WERI-Rb-1 (cell line): ENCODE measurements at regions not wholly inside any gene's neighbourhood (a gene's known extent, or its start where the extent isn't known, plus 50 kb on each side); places are given as distances from the start of the nearest gene placed in this dataset.
"Not testable (repeated sequence)": the region's sequence is repeated elsewhere in the genome, so short reads cannot be mapped to it uniquely, and the experiment has no call there.

Experiments
- DNase-seq: peaks from one replicate; pipeline ENCODE4 v3.0.0-alpha.2; 2020
- H3K27ac ChIP-seq: fragments of 250-450 bp; sonication (Bioruptor Pico); 2 replicates; pipeline ENCODE4 v1.5.1; 2020; ENCODE audit warnings: mild to moderate bottlenecking, moderate library complexity
- H3K27me3 ChIP-seq: fragments of 250-450 bp; sonication (Bioruptor Pico); 2 replicates; pipeline ENCODE4 v1.5.1; 2021; ENCODE audit warnings: mild to moderate bottlenecking, low read depth, moderate library complexity; ENCODE audit not compliant: insufficient read depth, severe bottlenecking
- H3K36me3 ChIP-seq: fragments of 250-450 bp; sonication (Bioruptor Pico); 2 replicates; pipeline ENCODE4 v1.5.1; 2020; ENCODE audit warnings: mild to moderate bottlenecking, moderate library complexity
- H3K4me3 ChIP-seq: 2 replicates; pipeline ENCODE4 v1.5.1; 2011; ENCODE audit warnings: low read depth, mild to moderate bottlenecking, control low read depth, low read length
- H3K9me3 ChIP-seq: fragments of 250-450 bp; sonication (Bioruptor Pico); 2 replicates; pipeline ENCODE4 v1.5.1; 2021; ENCODE audit warnings: mild to moderate bottlenecking, moderate library complexity; ENCODE audit not compliant: severe bottlenecking
- CTCF ChIP-seq: IDR thresholded peaks from 2 replicates; pipeline ENCODE4 v1.5.1; 2011; ENCODE audit warnings: low read depth, mild to moderate bottlenecking, control low read depth, inconsistent platforms, low read length

- Histone ChIP-seq H3K4me3 (no peak overlapping the region), H3K36me3 (no peaks in the 10 kb centered on the region), H3K9me3 (no peaks in the 10 kb centered on the region), H3K27me3 (no peaks in the 10 kb centered on the region), H3K27ac (no peak overlapping the region)
- DNase-seq, result no peak
- no peak for TF ChIP-seq CTCF
These were observed 230.1 kb upstream of the DDI1 start for GRCh38 chr11:103806130-103806895.

- no peak for TF ChIP-seq CTCF
- Histone ChIP-seq H3K36me3 (no peaks in the 10 kb centered on the region), H3K4me3 (no peak overlapping the region), H3K27me3 (no peaks in the 10 kb centered on the region), H3K9me3 (no peaks in the 10 kb centered on the region), H3K27ac (no peak overlapping the region)
- no peak for DNase-seq
These were observed 228.6 kb upstream of the DDI1 start for GRCh38 chr11:103807806-103808205.

- H3K9me3 ChIP-seq, result no peaks in the 10 kb centered on the region
- DNase-seq, result no peak
- no peak overlapping the region for H3K27ac ChIP-seq
- no peaks in the 10 kb centered on the region for H3K27me3 ChIP-seq
- TF ChIP-seq CTCF, result no peak
- H3K36me3 ChIP-seq, result no peaks in the 10 kb centered on the region
- H3K4me3 ChIP-seq, result no peak overlapping the region
These were observed 228.2 kb upstream of the DDI1 start for GRCh38 chr11:103808252-103808651.

- H3K4me3 ChIP-seq, result no peak overlapping the region
- no peak for DNase-seq
- no peak overlapping the region for H3K27ac ChIP-seq
- no peaks in the 10 kb centered on the region for H3K9me3 ChIP-seq
- no peak for TF ChIP-seq CTCF
- no peaks in the 10 kb centered on the region for H3K27me3 ChIP-seq
- no peaks in the 10 kb centered on the region for H3K36me3 ChIP-seq
These were observed 224.5 kb upstream of the DDI1 start for GRCh38 chr11:103811870-103812455.

GRCh38 chr11:103812680-103813079 lies 223.8 kb upstream of the DDI1 start:
- H3K27ac ChIP-seq, result no peak overlapping the region
- H3K27me3 ChIP-seq, result no peaks in the 10 kb centered on the region
- TF ChIP-seq CTCF, result no peak
- no peak overlapping the region for H3K4me3 ChIP-seq
- H3K36me3 ChIP-seq, result no peaks in the 10 kb centered on the region
- H3K9me3 ChIP-seq, result no peaks in the 10 kb centered on the region
- no peak for DNase-seq

- not testable (repeated sequence) for H3K9me3 ChIP-seq, H3K4me3 ChIP-seq, H3K36me3 ChIP-seq, DNase-seq, H3K27me3 ChIP-seq, H3K27ac ChIP-seq
These were observed 216.1 kb upstream of the DDI1 start for GRCh38 chr11:103820345-103820744.
